HG03097 (cell line): ENCODE measurements at regions not wholly inside any gene's neighbourhood (a gene's known extent, or its start where the extent isn't known, plus 50 kb on each side); places are given as distances from the start of the nearest gene placed in this dataset.

Experiments
- ATAC-seq: cut with Tn5 transposase; IDR thresholded peaks from one replicate; pipeline ENCODE4 v1.9.1; 2021; ENCODE audit not compliant: unreplicated experiment, low FRiP score

GRCh38 chr7:46653848-46654247 lies 732.8 kb upstream of the IGFBP3 start:
- no peak for ATAC-seq

DNA sequence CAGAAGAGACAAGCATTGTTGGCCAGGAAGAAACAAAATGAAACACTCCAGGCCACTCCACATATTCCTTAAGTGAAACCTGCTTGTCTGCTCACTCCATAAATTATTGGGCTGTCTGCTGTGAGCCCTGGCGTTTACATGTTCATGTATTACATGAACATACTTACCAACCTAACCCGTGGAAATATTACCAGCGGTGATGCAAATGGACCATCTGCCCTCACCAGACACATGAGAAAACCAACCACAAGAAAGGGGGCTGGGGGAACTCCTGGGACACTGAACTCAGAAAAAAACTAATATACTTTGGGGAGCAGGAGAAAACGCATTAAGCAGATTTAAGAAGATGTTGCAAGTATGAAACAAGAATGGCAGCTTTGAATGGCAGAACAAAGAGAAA lies 731.2 kb upstream of the IGFBP3 start:
- ATAC-seq: no peak

DNA sequence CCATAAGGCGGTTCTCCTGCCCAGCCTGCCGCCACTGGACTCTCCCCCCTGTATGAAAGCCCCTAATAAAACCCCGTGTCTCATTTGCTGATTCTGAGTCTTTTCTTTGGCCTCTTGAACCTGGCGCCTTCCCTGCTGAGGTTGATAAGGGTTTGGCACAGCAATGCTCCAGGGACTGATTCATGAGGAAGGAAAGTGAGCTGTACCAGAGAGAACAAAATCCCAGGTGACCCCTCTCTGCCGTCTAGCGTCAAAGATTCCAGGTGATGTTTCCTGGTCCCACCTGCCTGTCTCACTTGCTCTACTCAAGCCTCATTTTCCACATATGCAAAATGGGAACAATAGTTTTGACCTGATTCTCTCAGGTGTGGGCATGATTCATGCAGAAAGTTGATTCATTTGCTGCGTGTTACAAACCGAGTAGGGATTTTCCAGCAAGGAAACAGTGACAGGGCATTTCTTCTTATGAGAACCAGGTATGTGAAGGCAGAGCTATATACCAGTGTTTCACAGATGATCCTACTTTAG lies 730.6 kb upstream of the IGFBP3 start:
- no peak for ATAC-seq

DNA sequence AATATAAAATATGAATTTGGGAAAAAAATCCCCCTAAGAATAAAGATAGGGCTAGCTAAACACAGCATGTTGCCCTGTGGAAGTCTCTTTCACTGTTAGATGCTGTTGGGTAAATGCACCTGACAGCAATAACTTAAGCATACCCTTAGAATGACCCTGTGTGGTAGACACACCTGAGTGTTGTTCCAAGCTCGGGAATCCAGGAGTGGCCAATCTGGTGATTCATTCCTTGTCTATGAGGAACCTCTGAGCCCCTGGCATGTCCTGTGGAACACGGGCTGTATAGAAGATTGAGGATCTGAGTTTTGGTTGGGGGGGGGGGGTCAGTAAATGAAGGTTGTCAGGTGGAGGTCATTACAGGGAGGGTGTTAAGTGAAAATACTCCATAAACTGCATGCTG lies 730.0 kb upstream of the IGFBP3 start:
- no peak for ATAC-seq

GRCh38 chr7:46649876-46650275 lies 728.8 kb upstream of the IGFBP3 start:
- no peak for ATAC-seq

DNA sequence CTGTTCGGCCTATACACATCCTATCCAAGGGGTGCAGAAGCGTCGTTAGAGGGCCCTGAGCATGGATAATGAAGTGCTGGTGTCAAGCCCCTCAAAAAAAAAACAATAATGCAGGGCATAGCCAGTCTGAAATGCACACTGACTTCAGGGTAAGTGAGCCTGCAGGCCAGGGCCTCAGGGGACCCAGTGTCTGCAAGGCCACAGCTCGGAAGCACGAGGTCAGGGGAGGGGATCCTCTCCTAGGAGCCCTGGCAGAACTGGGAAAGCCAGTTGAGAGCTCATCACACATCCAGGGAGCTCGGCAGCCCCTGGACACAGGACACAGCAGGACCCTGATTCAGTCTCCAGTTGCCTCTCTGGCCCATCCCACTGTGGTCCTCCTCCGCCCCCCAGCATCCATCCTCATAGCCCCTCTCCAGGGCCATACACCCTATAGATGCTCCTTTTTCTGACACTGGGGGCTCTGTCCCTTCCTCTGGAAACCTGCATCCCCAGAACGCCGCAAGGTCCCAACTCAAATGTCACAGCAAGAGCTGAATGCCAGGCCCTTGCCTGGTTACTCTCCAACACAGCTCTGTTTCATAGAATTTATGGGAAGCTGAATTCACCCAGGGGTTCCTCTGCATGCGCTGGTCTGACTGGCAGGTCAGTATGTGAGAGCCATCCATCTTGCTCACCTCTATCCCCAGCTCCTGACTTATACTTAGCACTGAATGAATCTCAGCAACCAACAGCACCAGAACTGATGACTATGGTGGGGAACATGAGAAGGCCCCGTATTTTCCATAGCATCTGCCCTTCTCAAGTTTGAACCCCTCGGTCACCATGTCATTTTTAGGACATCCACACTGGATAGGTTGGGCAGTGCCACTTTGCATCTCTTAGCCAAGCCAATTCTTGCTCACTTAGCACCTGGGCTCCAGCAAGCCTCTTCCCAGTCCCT lies 717.0 kb upstream of the IGFBP3 start:
- no peak for ATAC-seq

DNA sequence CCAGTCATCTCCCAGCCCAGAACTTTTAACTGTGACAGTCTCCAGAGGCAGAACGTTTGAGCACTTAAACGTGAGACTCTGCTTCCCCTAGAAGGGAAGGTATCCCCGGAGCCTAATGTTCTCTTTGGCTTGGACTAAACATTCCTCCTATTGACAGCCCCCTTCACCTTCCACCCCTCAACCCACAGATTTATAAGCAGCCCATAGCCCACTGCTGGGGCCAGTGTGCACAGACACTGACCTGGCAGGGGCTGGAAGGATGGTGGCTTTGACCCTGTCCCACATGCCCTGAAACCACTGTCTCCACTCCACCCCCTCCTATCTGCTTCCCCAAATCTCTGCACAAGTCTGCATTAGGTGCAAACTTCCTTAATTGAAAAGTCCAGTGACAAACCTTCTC lies 715.0 kb upstream of the IGFBP3 start:
- ATAC-seq: no peak

DNA sequence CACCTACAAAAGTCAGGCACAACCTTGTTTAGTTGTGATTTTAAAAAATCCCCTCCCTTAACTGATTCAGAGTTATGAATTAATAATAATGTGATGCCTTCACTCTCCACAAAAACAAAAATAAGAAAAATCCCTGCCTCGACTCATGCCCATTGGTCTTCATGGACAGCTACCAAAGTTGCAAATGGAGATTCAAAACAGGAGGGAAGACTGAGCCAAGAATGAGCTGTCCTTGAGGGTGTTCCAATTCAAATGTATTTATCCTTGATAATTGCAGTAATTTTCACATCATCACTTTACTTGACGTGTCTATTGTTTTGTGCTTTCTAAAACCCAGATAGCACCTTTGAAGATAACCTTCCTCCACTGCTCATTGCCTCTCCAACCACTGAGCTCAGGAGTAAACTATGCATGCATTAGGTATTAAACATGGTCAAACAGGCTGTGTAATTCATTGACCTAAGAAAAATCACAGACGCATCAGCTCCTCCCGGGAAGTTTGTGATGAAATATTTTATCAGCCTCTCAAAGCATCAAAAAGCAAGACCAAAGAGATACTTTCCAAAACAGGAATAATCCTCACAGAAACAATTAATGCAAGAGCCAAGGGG lies 712.7 kb upstream of the IGFBP3 start:
- no peak for ATAC-seq

DNA sequence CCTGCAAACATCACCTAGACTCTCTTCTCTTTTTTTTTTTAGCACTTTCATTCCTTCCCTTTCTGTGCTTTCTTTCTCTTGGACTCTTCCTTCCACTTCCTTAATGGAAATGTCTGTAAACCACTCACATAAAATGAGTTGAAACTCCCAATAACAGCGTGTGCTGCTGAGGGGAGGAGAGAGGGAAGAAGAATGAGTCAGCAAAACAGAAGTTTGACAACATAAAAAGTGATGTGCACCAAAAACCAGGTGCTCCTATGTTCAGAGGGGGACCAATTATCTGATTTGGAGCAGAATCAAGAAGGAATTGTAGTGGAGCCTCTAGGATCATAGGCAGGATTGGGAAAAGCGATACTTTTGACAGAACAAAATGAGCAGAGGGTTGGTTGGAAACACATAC lies 712.1 kb upstream of the IGFBP3 start:
- no peak for ATAC-seq

DNA sequence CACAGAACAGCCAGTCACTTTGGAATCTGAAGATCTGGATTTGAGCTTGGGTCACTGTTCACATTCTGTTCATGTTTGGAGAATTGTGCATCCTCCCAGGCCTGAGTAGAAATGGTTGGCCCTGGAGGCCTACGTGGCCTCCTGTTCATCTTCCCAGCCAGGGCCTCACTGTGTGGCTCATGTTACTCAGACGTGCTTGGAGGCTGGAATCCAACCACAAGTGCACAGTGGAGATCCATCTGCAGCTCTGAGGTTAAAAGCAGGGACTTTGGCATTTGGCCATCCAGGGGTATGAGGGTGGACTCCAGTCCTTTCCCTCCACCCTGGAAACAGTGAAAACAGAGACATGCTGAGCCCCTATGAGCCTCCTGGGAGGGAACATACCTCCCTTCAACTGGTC lies 709.0 kb upstream of the IGFBP3 start:
- no peak for ATAC-seq

DNA sequence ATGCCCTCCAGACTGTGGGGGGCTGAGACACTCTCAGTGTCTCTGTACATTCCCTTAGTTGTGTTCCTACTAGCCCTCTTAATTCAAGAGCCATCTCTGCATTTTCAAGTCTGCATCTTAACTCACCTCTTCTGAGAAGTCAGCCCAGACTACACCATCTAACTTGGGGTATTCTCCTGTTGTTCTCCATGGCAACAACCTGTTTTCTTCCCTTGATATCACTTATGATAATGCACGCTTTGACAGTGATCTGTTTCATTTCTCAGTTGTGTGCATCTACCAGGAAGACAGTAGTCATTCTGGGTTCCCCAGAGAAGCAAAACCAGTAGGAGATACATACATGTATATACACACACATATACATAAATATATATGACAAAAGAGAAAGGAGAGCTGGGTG lies 707.3 kb upstream of the IGFBP3 start:
- ATAC-seq: no peak

DNA sequence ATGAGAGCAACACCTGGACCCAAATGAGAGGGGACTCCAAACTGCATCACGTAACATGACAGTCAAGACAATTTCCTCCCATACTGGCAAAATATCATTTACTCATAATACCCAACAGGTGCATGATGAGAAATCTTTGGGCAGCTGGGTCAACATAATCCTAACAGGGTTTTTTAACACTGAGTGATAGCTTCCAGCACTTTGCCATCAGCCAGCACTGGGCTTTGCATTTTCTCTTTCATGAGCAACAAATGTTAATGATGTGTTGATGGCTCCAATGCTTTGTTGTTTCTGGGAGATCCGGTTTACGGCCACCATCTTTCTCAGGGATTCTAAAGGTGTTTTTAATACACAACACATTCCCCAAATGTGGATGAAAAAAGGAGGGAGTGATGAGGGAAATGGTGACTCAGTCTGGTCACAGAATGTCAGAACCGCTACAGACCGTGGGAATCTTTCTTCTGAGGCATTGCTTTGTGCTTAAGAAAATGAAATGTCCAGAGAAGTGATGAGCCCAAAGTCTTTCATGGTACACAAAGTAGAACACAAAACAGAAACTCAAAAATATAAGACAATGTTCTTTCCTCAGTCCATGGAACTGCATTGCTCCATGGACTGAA lies 705.7 kb upstream of the IGFBP3 start:
- ATAC-seq: no peak

GRCh38 chr7:46626261-46626660 lies 705.2 kb upstream of the IGFBP3 start:
- ATAC-seq: no peak

DNA sequence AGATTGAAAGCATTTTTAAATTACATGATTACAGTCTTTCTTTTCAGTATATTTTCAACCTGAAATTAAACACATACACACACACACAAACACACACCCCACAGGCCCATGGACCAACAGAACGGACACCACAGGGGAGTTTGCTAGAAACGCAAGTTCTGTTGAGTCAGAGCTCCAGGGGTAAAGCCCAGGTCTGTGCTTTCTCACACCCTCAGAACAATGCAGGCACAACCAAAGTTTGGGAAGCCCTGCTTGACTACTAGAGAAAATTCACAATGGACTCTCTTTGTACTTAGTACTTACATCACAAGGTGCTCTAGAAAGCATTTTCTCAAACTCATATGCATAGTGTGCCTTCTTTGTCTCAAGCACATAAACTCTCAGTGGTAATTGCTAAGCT lies 704.0 kb upstream of the IGFBP3 start:
- ATAC-seq: no peak

DNA sequence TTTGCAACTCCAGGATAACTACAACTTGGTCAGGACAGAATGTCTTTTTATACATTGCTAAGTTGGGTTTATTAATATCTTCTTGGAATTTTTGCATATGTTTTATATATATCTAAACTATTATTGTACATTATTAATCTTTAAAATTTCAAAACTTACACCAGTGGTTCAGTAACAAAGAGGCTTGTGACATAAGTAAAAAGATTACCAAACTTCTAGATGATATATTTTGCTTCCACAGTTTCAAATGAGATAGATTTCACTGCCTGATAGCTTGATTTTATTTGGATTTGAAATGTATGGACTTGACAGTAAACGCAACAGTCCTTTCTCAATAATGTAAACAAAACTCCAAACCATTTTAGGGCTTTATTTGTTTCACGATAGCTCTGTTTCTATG lies 701.2 kb upstream of the IGFBP3 start:
- no peak for ATAC-seq

GRCh38 chr7:46619723-46620310 lies 698.7 kb upstream of the IGFBP3 start:
- ATAC-seq: no peak

DNA sequence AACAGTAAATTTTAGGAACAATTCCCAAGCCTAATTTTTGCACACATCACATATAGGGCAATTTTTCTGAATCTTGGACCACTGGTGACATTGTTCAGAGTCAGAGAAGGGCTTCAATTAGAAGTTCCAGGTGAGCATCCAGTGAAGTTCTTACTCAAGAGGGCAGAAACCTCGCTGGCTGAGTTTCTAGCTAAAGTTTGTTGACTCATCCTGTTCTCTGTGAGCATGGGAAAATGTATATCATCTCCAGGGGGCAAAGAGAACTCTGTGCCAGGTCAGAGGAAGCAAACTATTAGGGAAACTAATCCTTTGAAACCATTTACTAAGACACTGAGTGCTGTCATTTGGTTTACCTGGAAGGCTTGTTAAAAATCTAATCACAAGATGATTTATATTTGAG lies 695.6 kb upstream of the IGFBP3 start:
- no peak for ATAC-seq

GRCh38 chr7:46613551-46613950 lies 692.5 kb upstream of the IGFBP3 start:
- ATAC-seq: no peak

DNA sequence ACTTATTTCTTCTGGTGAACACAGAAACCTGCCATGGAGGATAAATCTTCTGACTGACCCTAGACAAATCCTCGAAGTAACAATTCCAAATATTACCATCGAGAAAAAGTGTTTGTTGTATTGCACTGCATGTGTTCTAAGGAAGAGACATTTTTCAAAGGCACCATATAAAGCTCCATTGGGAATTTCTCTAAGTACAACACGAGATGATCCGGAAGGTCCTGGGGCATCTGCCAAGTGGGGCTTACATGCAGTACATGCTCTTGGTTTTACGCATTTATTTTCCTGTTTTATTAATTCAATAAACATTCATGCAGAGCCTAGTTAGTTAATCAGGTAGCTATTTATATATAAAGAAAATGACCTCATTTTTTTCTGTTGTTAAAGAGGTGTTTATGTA lies 692.0 kb upstream of the IGFBP3 start:
- no peak for ATAC-seq

DNA sequence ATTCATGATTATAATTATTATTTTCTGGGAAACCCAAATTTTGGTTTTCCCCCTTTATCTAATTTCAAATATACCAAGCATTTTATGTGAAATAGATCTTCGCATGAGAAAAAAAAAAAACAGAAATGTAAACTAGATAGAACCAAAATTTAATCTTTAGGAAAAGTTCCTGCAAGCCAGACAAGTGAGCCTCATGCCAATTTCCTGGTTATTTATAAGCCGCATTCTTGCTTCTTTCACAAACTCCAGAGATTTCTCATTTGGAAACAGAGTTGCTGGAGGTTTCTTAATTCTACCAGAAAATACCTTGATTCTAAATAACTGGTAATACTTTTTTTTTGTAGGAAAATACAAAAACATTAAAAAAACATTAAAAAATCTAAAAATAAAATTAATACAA lies 690.4 kb upstream of the IGFBP3 start:
- no peak for ATAC-seq

- no peak for ATAC-seq
These were observed 689.7 kb upstream of the IGFBP3 start for GRCh38 chr7:46610746-46611145.
